WTC11 (cell line): ENCODE measurements at regions not wholly inside any gene's neighbourhood (a gene's known extent, or its start where the extent isn't known, plus 50 kb on each side); places are given as distances from the start of the nearest gene placed in this dataset.

Experiments used
- ATAC-seq: fragments of 200-7000 bp; cut with Tn5 transposase; 2 replicates; pipeline ENCODE4 v1.10.0; 2021; ENCODE audit warnings: mild to moderate bottlenecking, moderate library complexity
- CTCF ChIA-PET: fragments of 300-600 bp; sonication (Branson Sonifier 250); formaldehyde crosslinking; loops from one replicate; lab custom pipeline; 2021; ENCODE audit warnings: antibody characterized with exemption; lab: Charles Lee
- POLR2A ChIA-PET: fragments of 350-600 bp; sonication (Branson Sonifier 250); formaldehyde crosslinking; loops from one replicate; lab custom pipeline; 2021; ENCODE audit warnings: antibody characterized with exemption; lab: Charles Lee
- DNase-seq: peaks from one replicate; pipeline ENCODE4 v3.0.0; 2021; ENCODE audit warnings: low spot score
- H3K27ac Mint-ChIP-seq: 2 replicates; pipeline ENCODE4 v1.8.0; 2021; ENCODE audit warnings: mixed read lengths
- H3K27me3 Mint-ChIP-seq: 2 replicates; pipeline ENCODE4 v1.8.0; 2021; ENCODE audit warnings: low read depth, mild to moderate bottlenecking, moderate library complexity, mixed read lengths
- H3K36me3 Mint-ChIP-seq: 2 replicates; pipeline ENCODE4 v1.8.0; 2021; ENCODE audit warnings: mixed read lengths
- H3K4me1 Mint-ChIP-seq: 2 replicates; pipeline ENCODE4 v1.8.0; 2022; ENCODE audit warnings: mixed read lengths
- H3K4me3 Mint-ChIP-seq: 2 replicates; pipeline ENCODE4 v1.8.0; 2021; ENCODE audit warnings: mild to moderate bottlenecking, moderate library complexity, mixed read lengths
- H3K9me3 Mint-ChIP-seq: 2 replicates; pipeline ENCODE4 v1.8.0; 2021; ENCODE audit warnings: mixed read lengths
- ATF2 ChIP-seq: sonication (generic); formaldehyde crosslinking; IDR thresholded peaks from 2 replicates; pipeline ENCODE4 v1.8.1; 2022; ENCODE audit warnings: low read depth, missing genetic modification reagents, borderline replicate concordance
- ERG ChIP-seq: fragments of 250-450 bp; sonication (Bioruptor Pico); IDR thresholded peaks from 2 replicates; pipeline ENCODE4 v1.8.0; 2021; ENCODE audit warnings: mild to moderate bottlenecking
- ETV6 ChIP-seq: sonication (generic); formaldehyde crosslinking; IDR thresholded peaks from 2 replicates; pipeline ENCODE4 v1.8.1; 2022; ENCODE audit warnings: mild to moderate bottlenecking, missing genetic modification reagents
- IRF2 ChIP-seq: sonication (generic); formaldehyde crosslinking; IDR thresholded peaks from 2 replicates; pipeline ENCODE4 v1.8.0; 2022; ENCODE audit warnings: low read depth, missing genetic modification reagents, borderline replicate concordance
- MXD4 ChIP-seq: fragments of 250-450 bp; sonication (Bioruptor Pico); IDR thresholded peaks from 2 replicates; pipeline ENCODE4 v1.8.0; 2021; ENCODE audit warnings: mild to moderate bottlenecking, moderate library complexity, borderline replicate concordance
- MYBL2 ChIP-seq: sonication (generic); formaldehyde crosslinking; IDR thresholded peaks from 2 replicates; pipeline ENCODE4 v1.8.1; 2023; ENCODE audit warnings: mild to moderate bottlenecking, moderate library complexity, missing genetic modification reagents
- NFATC4 ChIP-seq: fragments of 250-450 bp; sonication (Bioruptor Pico); IDR thresholded peaks from 2 replicates; pipeline ENCODE4 v1.9.0; 2021; ENCODE audit warnings: mild to moderate bottlenecking
- NR2C2 ChIP-seq: sonication (generic); formaldehyde crosslinking; IDR thresholded peaks from 2 replicates; pipeline ENCODE4 v1.8.0; 2022; ENCODE audit warnings: mild to moderate bottlenecking, missing genetic modification reagents
- SMAD4 ChIP-seq: sonication (generic); formaldehyde crosslinking; IDR thresholded peaks from 2 replicates; pipeline ENCODE4 v1.8.0; 2022; ENCODE audit warnings: mild to moderate bottlenecking, missing genetic modification reagents
- SOX15 ChIP-seq: fragments of 250-450 bp; sonication (Bioruptor Pico); IDR thresholded peaks from 2 replicates; pipeline ENCODE4 v1.9.0; 2021; ENCODE audit warnings: mild to moderate bottlenecking
- SP1 ChIP-seq: sonication (generic); formaldehyde crosslinking; conservative IDR thresholded peaks from 2 replicates; pipeline ENCODE4 v1.8.1; 2022; ENCODE audit warnings: missing genetic modification reagents
- STAT6 ChIP-seq: sonication (generic); formaldehyde crosslinking; conservative IDR thresholded peaks from 2 replicates; pipeline ENCODE4 v1.8.1; 2023; ENCODE audit warnings: mild to moderate bottlenecking, low read depth, missing genetic modification reagents, moderate library complexity
- ZMAT4 ChIP-seq: fragments of 250-450 bp; sonication (Bioruptor Pico); IDR thresholded peaks from 2 replicates; pipeline ENCODE4 v1.9.0; 2021; ENCODE audit warnings: mild to moderate bottlenecking
- ZNF232 ChIP-seq: sonication (generic); formaldehyde crosslinking; IDR thresholded peaks from 2 replicates; pipeline ENCODE4 v1.8.0; 2022; ENCODE audit warnings: mild to moderate bottlenecking, missing genetic modification reagents
- ZNF671 ChIP-seq: fragments of 250-450 bp; sonication (Bioruptor Pico); IDR thresholded peaks from 2 replicates; pipeline ENCODE4 v1.8.0; 2021; ENCODE audit warnings: mild to moderate bottlenecking
- TF ChIP-seq, protein P1 (sequence below): sonication (generic); formaldehyde crosslinking; IDR thresholded peaks from 2 replicates; pipeline ENCODE4 v1.8.1; 2023; ENCODE audit warnings: mild to moderate bottlenecking, missing genetic modification reagents
- TF ChIP-seq, protein P2 (sequence below): sonication (generic); formaldehyde crosslinking; IDR thresholded peaks from 2 replicates; pipeline ENCODE4 v1.8.1; 2022; ENCODE audit warnings: low read depth, mild to moderate bottlenecking, moderate library complexity, missing genetic modification reagents, borderline replicate concordance
- TF ChIP-seq, protein P3 (sequence below): sonication (generic); formaldehyde crosslinking; conservative IDR thresholded peaks from 2 replicates; pipeline ENCODE4 v1.8.1; 2022; ENCODE audit warnings: mild to moderate bottlenecking, missing genetic modification reagents
- TF ChIP-seq, protein P4 (sequence below): fragments of 250-450 bp; sonication (Bioruptor Pico); IDR thresholded peaks from 2 replicates; pipeline ENCODE4 v1.9.0; 2021; ENCODE audit warnings: moderate library complexity, mild to moderate bottlenecking, inconsistent platforms, borderline replicate concordance

DNA sequence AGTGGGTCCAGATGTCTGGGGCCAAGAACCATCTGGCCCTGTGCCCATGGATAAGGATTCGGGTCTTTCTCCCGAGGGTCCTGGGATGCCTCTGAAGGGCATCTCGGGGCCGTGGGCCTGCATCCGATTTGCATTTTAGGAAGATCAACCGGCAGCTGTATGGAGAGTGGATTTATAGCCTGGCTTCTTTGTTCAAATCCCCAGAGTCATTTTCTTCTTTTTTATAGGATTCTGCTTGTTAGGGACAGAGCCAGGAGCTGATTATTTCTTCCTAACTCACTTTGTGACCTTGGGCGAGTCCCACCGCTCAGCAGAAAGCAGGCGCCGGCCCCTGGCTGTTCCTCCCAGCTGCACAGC is 52.9 kb upstream of the APCDD1L start (continued):
- TF ChIP-seq, protein P1, sequence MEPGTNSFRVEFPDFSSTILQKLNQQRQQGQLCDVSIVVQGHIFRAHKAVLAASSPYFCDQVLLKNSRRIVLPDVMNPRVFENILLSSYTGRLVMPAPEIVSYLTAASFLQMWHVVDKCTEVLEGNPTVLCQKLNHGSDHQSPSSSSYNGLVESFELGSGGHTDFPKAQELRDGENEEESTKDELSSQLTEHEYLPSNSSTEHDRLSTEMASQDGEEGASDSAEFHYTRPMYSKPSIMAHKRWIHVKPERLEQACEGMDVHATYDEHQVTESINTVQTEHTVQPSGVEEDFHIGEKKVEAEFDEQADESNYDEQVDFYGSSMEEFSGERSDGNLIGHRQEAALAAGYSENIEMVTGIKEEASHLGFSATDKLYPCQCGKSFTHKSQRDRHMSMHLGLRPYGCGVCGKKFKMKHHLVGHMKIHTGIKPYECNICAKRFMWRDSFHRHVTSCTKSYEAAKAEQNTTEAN (CRISPR knock-in tag), result no peak
- no peak for TF ChIP-seq STAT6 (CRISPR knock-in tag)
- TF ChIP-seq, all 79 proteins: peak for 0

- ChIA-PET POLR2A (no interaction called here), CTCF (no interaction called here)
- DNase-seq (no peak), ATAC-seq (no peak)
- no peaks in the 10 kb centered on the region for H3K4me1 Mint-ChIP-seq
- no peaks in the 10 kb centered on the region; the same call in 1 of the 2 replicates for H3K36me3 Mint-ChIP-seq
- no peak overlapping the region for H3K4me3 Mint-ChIP-seq
- TF ChIP-seq IRF2 (CRISPR knock-in tag) (no peak), NR2C2 (no peak), ZNF671 (CRISPR knock-in tag) (no peak), SOX15 (CRISPR knock-in tag) (no peak), NFATC4 (no peak), ATF2 (CRISPR knock-in tag) (no peak), ERG (no peak), SP1 (CRISPR knock-in tag) (no peak), MYBL2 (CRISPR knock-in tag) (no peak)
- TF ChIP-seq, protein P2, sequence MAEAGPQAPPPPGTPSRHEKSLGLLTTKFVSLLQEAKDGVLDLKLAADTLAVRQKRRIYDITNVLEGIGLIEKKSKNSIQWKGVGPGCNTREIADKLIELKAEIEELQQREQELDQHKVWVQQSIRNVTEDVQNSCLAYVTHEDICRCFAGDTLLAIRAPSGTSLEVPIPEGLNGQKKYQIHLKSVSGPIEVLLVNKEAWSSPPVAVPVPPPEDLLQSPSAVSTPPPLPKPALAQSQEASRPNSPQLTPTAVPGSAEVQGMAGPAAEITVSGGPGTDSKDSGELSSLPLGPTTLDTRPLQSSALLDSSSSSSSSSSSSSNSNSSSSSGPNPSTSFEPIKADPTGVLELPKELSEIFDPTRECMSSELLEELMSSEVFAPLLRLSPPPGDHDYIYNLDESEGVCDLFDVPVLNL (CRISPR knock-in tag), result no peak
- TF ChIP-seq, protein P3, sequence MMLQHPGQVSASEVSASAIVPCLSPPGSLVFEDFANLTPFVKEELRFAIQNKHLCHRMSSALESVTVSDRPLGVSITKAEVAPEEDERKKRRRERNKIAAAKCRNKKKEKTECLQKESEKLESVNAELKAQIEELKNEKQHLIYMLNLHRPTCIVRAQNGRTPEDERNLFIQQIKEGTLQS (CRISPR knock-in tag), result no peak
- no peak overlapping the region for H3K27ac Mint-ChIP-seq
- H3K27me3 Mint-ChIP-seq, result no peaks in the 10 kb centered on the region; the same call in 1 of the 2 replicates
- H3K9me3 Mint-ChIP-seq, result peaks cover 7% of the 10 kb centered on the region
Observed at GRCh38 chr20:58567437-58567836, 52.2 kb upstream of the APCDD1L start.

GRCh38 chr20:58566981-58567380 is 51.8 kb upstream of the APCDD1L start:
- Mint-ChIP-seq H3K4me1 (no peaks in the 10 kb centered on the region), H3K4me3 (no peak overlapping the region), H3K9me3 (peaks cover 7% of the 10 kb centered on the region), H3K27me3 (no peaks in the 10 kb centered on the region; the same call in 1 of the 2 replicates), H3K36me3 (no peaks in the 10 kb centered on the region; the same call in 1 of the 2 replicates), H3K27ac (no peak overlapping the region)
- ChIA-PET POLR2A (no interaction called here), CTCF (no interaction called here)
- DNase-seq, result no peak
- ATAC-seq, result no peak
- no peak for TF ChIP-seq ZMAT4 (CRISPR knock-in tag)
- TF ChIP-seq MXD4, result no peak
- no peak for TF ChIP-seq ZNF232 (CRISPR knock-in tag)
- TF ChIP-seq, protein P4, sequence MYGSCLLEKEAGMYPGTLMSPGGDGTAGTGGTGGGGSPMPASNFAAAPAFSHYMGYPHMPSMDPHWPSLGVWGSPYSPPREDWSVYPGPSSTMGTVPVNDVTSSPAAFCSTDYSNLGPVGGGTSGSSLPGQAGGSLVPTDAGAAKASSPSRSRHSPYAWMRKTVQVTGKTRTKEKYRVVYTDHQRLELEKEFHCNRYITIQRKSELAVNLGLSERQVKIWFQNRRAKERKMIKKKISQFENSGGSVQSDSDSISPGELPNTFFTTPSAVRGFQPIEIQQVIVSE, result no peak
- TF ChIP-seq ATF2 (CRISPR knock-in tag), result no peak
- no peak for TF ChIP-seq ETV6 (CRISPR knock-in tag)
- no peak for TF ChIP-seq SMAD4 (CRISPR knock-in tag)
